GM23338 (cell line): ENCODE measurements at regions not wholly inside any gene's neighbourhood (a gene's known extent, or its start where the extent isn't known, plus 50 kb on each side); places are given as distances from the start of the nearest gene placed in this dataset.

ENCODE experiments used
- ATAC-seq: fragments of 200-7000 bp; cut with Tn5 transposase; 3 replicates; pipeline ENCODE4 v1.9.1; 2020
- DNase-seq: peaks from one replicate; pipeline ENCODE4 v3.0.0-alpha.2; 2015; ENCODE audit warnings: low spot score
- H2AFZ ChIP-seq: fragments of 200-600 bp; sonication (generic); 2 replicates; pipeline ENCODE4 v1.8.0; 2016; ENCODE audit warnings: antibody characterized with exemption, mild to moderate bottlenecking, moderate library complexity
- H3F3A ChIP-seq: fragments of 200-600 bp; sonication (generic); replicated peaks from 2 replicates; pipeline ENCODE4 v1.8.0; 2017; ENCODE audit warnings: antibody characterized with exemption, mixed run types, low read depth
- H3K27ac ChIP-seq: fragments of 200-600 bp; sonication (generic); 2 replicates; pipeline ENCODE4 v1.6.1; 2016; ENCODE audit warnings: low read depth
- H3K27me3 ChIP-seq: fragments of 200-600 bp; sonication (generic); 2 replicates; pipeline ENCODE4 v1.8.0; 2016; ENCODE audit warnings: mild to moderate bottlenecking, mixed run types, moderate library complexity; ENCODE audit not compliant: insufficient read depth
- H3K36me3 ChIP-seq: fragments of 200-600 bp; sonication (generic); 2 replicates; pipeline ENCODE4 v1.8.0; 2016; ENCODE audit warnings: mild to moderate bottlenecking; ENCODE audit not compliant: insufficient read depth
- H3K4me1 ChIP-seq: fragments of 200-600 bp; sonication (generic); 2 replicates; pipeline ENCODE4 v1.8.0; 2016; ENCODE audit warnings: mild to moderate bottlenecking, moderate library complexity; ENCODE audit not compliant: insufficient read depth
- H3K4me2 ChIP-seq: fragments of 200-600 bp; sonication (generic); 2 replicates; pipeline ENCODE4 v1.7.1; 2017; ENCODE audit warnings: mixed run types
- H3K4me3 ChIP-seq: fragments of 200-600 bp; sonication (generic); 2 replicates; pipeline ENCODE4 v1.6.1; 2016; ENCODE audit warnings: mixed run types
- H3K79me2 ChIP-seq: fragments of 200-600 bp; sonication (generic); replicated peaks from 2 replicates; pipeline ENCODE4 v1.8.0; 2017; ENCODE audit warnings: mild to moderate bottlenecking; ENCODE audit not compliant: insufficient read depth
- H3K9me2 ChIP-seq: fragments of 200-600 bp; sonication (generic); 2 replicates; pipeline ENCODE4 v1.8.0; 2017; ENCODE audit not compliant: insufficient read depth
- H4K20me1 ChIP-seq: fragments of 200-600 bp; sonication (generic); replicated peaks from 2 replicates; pipeline ENCODE4 v1.8.0; 2017; ENCODE audit warnings: mild to moderate bottlenecking; ENCODE audit not compliant: insufficient read depth
- H3K27ac Mint-ChIP-seq: 2 replicates; pipeline ENCODE4 v1.8.0; 2020; ENCODE audit warnings: inconsistent platforms, mild to moderate bottlenecking, moderate library complexity, mixed read lengths
- H3K27me3 Mint-ChIP-seq: 3 replicates; pipeline ENCODE4 v1.8.0; 2022; ENCODE audit warnings: low read depth, mild to moderate bottlenecking, moderate library complexity, mixed read lengths, inconsistent platforms; ENCODE audit not compliant: insufficient read depth, poor library complexity
- H3K36me3 Mint-ChIP-seq: 3 replicates; pipeline ENCODE4 v1.8.0; 2021; ENCODE audit warnings: low read depth, mild to moderate bottlenecking, inconsistent platforms, moderate library complexity, mixed read lengths
- H3K4me1 Mint-ChIP-seq: 3 replicates; pipeline ENCODE4 v1.8.0; 2020; ENCODE audit warnings: mild to moderate bottlenecking, inconsistent platforms, mixed read lengths
- H3K4me3 Mint-ChIP-seq: 3 replicates; pipeline ENCODE4 v1.8.0; 2021; ENCODE audit warnings: moderate library complexity, mild to moderate bottlenecking, inconsistent platforms, mixed read lengths
- H3K9me3 Mint-ChIP-seq: 3 replicates; pipeline ENCODE4 v1.8.0; 2020; ENCODE audit warnings: moderate library complexity, mild to moderate bottlenecking, inconsistent platforms, mixed read lengths
- CREB1 ChIP-seq: fragments of 250-450 bp; sonication (Bioruptor Pico); IDR thresholded peaks from 2 replicates; pipeline ENCODE4 v1.5.0; 2020; ENCODE audit warnings: low read depth, mild to moderate bottlenecking, moderate library complexity
- EZH2 ChIP-seq: fragments of 200-600 bp; sonication (generic); IDR thresholded peaks from one replicate; pipeline ENCODE4 v1.8.0; 2017; ENCODE audit warnings: antibody characterized with exemption, mild to moderate bottlenecking, low read depth; ENCODE audit not compliant: unreplicated experiment
- JUNB ChIP-seq: IDR thresholded peaks from one replicate; pipeline ENCODE4 v1.6.1; 2016; ENCODE audit warnings: antibody characterized with exemption; ENCODE audit not compliant: unreplicated experiment
- NANOG ChIP-seq: IDR thresholded peaks from 2 replicates; pipeline ENCODE4 v1.6.1; 2016; ENCODE audit warnings: antibody characterized with exemption, borderline replicate concordance
- POLR2AphosphoS5 ChIP-seq: IDR thresholded peaks from 2 replicates; pipeline ENCODE4 v1.6.1; 2016; ENCODE audit warnings: antibody characterized with exemption, low read depth
- STAT1 ChIP-seq: IDR thresholded peaks from one replicate; pipeline ENCODE4 v1.6.1; 2016; ENCODE audit warnings: antibody characterized with exemption; ENCODE audit not compliant: unreplicated experiment
- ZNF331 ChIP-seq: fragments of 250-450 bp; sonication (Bioruptor Pico); IDR thresholded peaks from 2 replicates; pipeline ENCODE4 v1.5.0; 2020; ENCODE audit warnings: low read depth, mild to moderate bottlenecking, moderate library complexity
- TF ChIP-seq, protein P1 (sequence below), 2 experiments: fragments of 200-600 bp in 1 of 2; sonication (generic) in 1 of 2; conservative IDR thresholded peaks; 2 replicates each; pipeline versions ENCODE4 v1.5.1 to v1.6.1; 2016 to 2017; ENCODE audit warnings: antibody characterized with exemption in 2 of 2, low read depth in 2 of 2, mild to moderate bottlenecking in 2 of 2, moderate library complexity in 1 of 2
- TF ChIP-seq, protein P2 (sequence below): IDR thresholded peaks from one replicate; pipeline ENCODE4 v1.6.1; 2018; ENCODE audit warnings: antibody characterized with exemption; ENCODE audit not compliant: unreplicated experiment
- TF ChIP-seq, protein P3 (sequence below): IDR thresholded peaks from 2 replicates; pipeline ENCODE4 v1.6.1; 2016; ENCODE audit warnings: antibody characterized with exemption

DNA sequence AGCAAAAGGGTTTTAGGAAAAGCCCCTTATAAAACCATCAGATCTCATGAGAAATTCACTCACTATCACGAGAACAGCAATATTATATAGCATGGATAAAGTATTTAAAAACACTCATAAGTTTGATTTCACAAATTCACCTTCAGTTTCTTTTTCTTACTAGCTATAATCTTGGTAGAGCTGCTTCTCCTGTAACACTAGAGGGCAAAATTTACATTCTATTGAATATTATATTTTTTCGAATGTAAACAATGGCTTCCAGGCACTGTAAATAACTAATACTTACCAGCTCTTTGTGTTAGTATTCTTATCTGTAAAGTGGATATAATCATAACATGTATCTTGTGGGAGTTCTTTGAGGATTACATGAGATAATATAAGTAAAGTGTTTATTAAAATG, 259.6 kb downstream of the CCER1 start (continued):
- TF ChIP-seq, protein P1, sequence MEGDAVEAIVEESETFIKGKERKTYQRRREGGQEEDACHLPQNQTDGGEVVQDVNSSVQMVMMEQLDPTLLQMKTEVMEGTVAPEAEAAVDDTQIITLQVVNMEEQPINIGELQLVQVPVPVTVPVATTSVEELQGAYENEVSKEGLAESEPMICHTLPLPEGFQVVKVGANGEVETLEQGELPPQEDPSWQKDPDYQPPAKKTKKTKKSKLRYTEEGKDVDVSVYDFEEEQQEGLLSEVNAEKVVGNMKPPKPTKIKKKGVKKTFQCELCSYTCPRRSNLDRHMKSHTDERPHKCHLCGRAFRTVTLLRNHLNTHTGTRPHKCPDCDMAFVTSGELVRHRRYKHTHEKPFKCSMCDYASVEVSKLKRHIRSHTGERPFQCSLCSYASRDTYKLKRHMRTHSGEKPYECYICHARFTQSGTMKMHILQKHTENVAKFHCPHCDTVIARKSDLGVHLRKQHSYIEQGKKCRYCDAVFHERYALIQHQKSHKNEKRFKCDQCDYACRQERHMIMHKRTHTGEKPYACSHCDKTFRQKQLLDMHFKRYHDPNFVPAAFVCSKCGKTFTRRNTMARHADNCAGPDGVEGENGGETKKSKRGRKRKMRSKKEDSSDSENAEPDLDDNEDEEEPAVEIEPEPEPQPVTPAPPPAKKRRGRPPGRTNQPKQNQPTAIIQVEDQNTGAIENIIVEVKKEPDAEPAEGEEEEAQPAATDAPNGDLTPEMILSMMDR (conservative IDR thresholded peaks at IDR 0.05; ENCODE audit: low read depth in 2 of 2): peak in 1 of 2 experiments; percentile 12; a peak in 1 of 4 replicates
- TF ChIP-seq EZH2 (no peak), JUNB (no peak)
- TF ChIP-seq, protein P2, sequence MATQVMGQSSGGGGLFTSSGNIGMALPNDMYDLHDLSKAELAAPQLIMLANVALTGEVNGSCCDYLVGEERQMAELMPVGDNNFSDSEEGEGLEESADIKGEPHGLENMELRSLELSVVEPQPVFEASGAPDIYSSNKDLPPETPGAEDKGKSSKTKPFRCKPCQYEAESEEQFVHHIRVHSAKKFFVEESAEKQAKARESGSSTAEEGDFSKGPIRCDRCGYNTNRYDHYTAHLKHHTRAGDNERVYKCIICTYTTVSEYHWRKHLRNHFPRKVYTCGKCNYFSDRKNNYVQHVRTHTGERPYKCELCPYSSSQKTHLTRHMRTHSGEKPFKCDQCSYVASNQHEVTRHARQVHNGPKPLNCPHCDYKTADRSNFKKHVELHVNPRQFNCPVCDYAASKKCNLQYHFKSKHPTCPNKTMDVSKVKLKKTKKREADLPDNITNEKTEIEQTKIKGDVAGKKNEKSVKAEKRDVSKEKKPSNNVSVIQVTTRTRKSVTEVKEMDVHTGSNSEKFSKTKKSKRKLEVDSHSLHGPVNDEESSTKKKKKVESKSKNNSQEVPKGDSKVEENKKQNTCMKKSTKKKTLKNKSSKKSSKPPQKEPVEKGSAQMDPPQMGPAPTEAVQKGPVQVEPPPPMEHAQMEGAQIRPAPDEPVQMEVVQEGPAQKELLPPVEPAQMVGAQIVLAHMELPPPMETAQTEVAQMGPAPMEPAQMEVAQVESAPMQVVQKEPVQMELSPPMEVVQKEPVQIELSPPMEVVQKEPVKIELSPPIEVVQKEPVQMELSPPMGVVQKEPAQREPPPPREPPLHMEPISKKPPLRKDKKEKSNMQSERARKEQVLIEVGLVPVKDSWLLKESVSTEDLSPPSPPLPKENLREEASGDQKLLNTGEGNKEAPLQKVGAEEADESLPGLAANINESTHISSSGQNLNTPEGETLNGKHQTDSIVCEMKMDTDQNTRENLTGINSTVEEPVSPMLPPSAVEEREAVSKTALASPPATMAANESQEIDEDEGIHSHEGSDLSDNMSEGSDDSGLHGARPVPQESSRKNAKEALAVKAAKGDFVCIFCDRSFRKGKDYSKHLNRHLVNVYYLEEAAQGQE: no peak

DNA sequence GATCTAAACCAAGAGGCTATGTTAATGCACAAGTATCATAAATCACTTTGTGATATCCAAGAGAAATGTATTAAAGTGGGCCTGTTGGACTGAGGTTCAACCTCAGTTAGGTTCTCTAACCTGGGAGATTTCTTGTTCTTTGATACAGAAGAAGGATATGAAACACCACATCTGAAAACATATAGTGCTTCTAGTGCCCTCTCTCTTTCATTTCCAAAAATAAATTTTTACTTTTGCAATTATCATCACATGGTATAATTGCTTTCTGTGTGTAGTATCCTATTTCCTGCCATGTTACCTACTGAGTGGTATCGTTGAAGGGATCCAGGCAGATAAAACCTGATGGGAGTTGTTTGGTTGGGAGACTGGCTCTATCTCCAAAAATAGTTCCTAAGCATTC, 264.9 kb downstream of the CCER1 start:
- Histone ChIP-seq H3F3A (no peaks in the 10 kb centered on the region), H3K4me2 (no peak overlapping the region), H3K4me3 (no peak overlapping the region), H3K4me1 (no peaks in the 10 kb centered on the region), H2AFZ (no peak overlapping the region), H3K36me3 (no peaks in the 10 kb centered on the region), H3K27me3 (no peaks in the 10 kb centered on the region), H3K9me2 (no peaks in the 10 kb centered on the region), H3K79me2 (no peaks in the 10 kb centered on the region), H4K20me1 (no peaks in the 10 kb centered on the region), H3K27ac (no peak overlapping the region)
- no peaks in the 10 kb centered on the region for H3K36me3 Mint-ChIP-seq
- no peaks in the 10 kb centered on the region for H3K27me3 Mint-ChIP-seq
- ATAC-seq (no peak), DNase-seq (no peak)
- peaks cover 3% of the 10 kb centered on the region; the same call in 1 of the 3 replicates for H3K9me3 Mint-ChIP-seq
- H3K27ac Mint-ChIP-seq: no peak overlapping the region
- no peaks in the 10 kb centered on the region for H3K4me1 Mint-ChIP-seq
- no peak overlapping the region for H3K4me3 Mint-ChIP-seq
- TF ChIP-seq NANOG (no peak), POLR2AphosphoS5 (no peak), STAT1 (no peak), CREB1 (no peak), ZNF331 (CRISPR knock-in tag) (no peak), EZH2 (no peak)
- TF ChIP-seq, protein P2: no peak
- TF ChIP-seq, protein P3, sequence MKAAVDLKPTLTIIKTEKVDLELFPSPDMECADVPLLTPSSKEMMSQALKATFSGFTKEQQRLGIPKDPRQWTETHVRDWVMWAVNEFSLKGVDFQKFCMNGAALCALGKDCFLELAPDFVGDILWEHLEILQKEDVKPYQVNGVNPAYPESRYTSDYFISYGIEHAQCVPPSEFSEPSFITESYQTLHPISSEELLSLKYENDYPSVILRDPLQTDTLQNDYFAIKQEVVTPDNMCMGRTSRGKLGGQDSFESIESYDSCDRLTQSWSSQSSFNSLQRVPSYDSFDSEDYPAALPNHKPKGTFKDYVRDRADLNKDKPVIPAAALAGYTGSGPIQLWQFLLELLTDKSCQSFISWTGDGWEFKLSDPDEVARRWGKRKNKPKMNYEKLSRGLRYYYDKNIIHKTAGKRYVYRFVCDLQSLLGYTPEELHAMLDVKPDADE: no peak
